HG03175 (cell line): ENCODE measurements at regions not wholly inside any gene's neighbourhood (a gene's known extent, or its start where the extent isn't known, plus 50 kb on each side); places are given as distances from the start of the nearest gene placed in this dataset.
"Not testable (repeated sequence)": the region's sequence is repeated elsewhere in the genome, so short reads cannot be mapped to it uniquely, and the experiment has no call there.

Experiments
- ATAC-seq: cut with Tn5 transposase; IDR thresholded peaks from one replicate; pipeline ENCODE4 v1.9.1; 2021; ENCODE audit warnings: mild to moderate bottlenecking, moderate library complexity; ENCODE audit not compliant: unreplicated experiment

GRCh38 chr2:142509401-142509800 lies 368.1 kb upstream of the KYNU start:
- ATAC-seq, result no peak

DNA sequence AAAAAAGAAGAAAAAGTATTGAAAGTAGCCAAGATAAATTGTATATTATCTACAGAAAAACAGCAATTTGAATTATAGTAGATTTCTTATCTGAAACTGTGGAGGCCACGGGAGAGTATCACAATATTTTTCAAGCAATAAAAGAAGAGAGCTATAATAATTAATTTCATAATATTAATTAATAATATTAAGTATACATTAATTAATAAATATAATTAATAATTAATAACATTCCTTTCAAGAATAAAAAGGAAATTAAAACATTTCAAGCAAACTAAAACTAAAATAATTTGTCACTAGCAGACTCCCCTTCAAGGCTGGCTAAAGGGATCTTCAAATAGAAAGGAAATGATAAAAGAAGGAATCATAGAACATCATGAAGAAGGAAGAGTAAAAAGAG lies 372.7 kb upstream of the KYNU start:
- no peak for ATAC-seq

DNA sequence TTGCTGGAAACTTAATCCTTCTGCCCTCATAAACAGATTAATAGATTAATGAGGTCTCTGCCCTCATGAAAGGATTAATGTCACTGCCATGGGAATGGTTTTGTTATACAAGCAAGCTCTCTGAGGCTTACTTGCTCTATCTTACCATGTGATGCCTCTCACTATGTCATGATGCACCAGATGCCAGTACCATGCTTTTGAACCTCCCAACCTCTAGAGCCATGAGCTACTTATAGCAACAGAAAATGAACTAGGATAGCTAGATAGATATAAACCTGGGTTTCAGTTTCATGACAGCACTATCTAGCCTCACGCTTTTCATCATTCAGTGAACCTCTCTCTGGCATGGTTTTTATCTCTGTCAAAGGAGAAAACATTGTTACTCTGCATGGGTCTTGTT lies 371.6 kb upstream of the LRP1B start:
- ATAC-seq, result no peak

DNA sequence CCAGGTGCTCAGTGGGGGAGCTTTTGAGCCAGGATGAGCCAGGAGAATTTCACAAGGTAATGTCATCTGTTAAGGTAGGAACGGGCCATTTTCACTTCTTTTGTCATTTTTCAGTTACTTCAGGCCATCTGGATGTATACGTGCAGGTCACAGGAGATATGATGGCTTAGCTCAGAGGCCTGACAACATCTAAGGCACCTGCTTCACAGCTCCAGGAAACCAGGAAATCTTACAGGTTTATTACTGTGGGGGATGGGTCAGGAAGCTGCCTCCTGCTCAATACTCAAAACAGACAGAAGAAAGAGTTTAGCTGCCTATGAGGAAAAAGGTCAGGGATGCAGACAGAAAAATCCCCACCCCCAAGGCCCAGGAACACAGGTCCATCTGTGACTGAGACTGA lies 364.3 kb upstream of the LRP1B start:
- no peak for ATAC-seq

DNA sequence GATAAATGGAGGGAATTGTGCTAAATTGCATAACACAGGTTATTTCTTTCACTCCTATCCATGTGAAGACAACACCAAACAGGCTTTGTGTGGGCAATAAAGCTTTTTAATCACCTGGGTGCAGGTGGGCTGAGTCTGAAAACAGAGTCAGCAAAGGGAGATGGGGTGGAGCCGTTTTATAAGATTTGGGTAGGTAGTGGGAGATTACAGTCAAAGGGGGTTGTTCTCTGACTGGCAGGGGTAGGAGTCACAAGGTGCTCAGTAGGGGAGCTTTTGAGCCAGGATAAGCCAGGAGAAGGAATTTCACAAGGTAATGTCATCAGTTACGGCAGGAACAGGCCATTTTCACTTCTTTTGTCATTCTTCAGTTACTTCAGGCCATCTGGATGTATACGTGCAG lies 358.8 kb upstream of the LRP1B start:
- ATAC-seq, result not testable (repeated sequence)

DNA sequence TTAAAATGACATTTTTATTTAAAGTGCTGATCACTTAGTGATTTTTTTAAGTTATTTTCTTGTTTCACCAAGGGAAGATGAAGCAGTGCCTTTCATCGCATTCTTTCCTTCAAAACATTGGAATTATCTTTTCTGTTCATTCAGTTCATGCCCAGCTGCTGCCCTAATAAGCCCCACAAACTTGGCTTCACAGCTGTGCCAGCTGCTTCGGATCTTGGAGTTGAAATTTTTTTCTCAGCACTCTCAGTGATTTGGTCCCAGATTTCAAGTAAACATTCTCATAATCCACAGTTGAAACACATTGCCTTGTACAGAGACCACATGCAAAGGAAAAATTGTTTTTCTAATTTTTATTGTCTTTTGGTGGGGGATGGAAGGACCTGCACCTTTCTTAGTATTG lies 353.3 kb upstream of the LRP1B start:
- ATAC-seq, result no peak

DNA sequence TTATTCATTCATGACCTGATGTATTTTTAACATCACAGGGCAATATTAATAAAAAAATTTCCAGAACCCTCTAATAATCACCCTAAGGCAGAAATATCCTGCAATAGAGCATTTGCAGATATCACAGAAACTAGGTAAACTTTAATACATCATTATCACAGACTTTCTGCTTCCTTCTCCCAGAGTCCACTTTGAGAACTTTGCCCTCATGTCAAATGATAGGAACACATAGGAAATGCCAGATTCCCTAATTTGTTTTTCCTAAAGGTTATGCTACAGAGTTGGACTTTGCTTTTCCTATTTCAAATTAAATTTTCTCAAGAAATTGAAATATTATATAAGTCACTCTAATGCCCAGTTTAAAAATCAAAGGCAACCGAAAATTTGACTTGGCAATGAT lies 352.8 kb upstream of the LRP1B start:
- ATAC-seq, result no peak

GRCh38 chr2:142478206-142478605 lies 347.4 kb upstream of the LRP1B start:
- no peak for ATAC-seq

DNA sequence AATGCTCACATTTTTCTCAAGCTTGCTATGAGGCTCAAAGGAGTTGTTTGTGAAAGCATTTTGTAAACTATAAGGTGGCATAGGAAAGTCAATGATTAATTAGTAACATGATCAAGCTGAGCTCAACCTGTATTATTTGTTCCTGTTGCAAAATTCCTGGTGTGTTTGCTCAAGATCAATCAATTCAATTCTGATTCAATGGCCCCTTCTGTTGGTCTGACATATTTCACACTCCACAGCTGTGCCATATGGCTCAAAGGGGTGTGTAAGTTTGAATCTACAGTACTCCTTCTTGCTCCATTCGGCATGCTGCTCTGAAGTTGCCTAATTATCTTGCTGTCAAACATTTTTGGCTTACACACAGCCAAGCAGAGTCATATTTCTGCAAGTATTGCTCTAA lies 341.6 kb upstream of the LRP1B start:
- no peak for ATAC-seq

- ATAC-seq, result no peak
Measured at GRCh38 chr2:142467321-142467720, 336.5 kb upstream of the LRP1B start.

DNA sequence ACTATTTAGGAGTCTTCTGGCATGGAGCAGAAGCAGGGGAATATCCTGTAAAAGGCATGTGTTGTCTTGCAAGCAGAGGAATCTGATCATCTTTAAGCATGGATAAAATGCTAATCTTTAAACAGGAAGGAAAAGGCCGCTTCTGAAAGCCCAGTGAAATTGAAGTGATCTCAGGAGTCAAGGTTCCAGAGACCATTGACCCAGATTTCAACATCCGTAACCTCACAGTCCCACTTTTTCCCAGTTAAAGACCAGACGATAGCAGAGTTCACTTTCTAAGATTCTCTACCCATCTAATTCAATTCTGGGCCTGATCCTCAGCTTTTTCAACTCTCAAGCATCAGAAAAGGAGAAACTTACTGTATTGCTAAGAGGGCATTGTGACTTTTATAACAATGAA lies 332.2 kb upstream of the LRP1B start:
- ATAC-seq, result no peak

DNA sequence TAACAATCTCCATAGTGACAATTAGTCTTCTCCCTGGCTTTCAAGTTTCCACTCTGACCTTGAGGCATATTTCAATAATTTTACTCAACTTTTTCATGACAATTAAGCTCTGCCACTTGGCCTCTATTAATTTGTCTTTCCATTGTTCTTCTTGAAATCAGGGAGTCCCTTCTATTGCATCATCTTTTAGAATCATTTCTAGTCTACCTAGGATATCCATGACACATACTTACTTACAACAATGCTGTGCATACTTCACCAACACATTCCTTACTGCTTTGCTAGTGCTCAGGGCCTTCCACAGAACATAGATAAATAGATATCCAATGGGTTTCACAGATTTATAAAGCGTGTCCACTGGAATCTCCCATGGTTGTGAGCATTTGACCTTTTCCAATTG lies 331.5 kb upstream of the LRP1B start:
- ATAC-seq, result no peak

GRCh38 chr2:142445551-142446072 lies 314.8 kb upstream of the LRP1B start:
- no peak for ATAC-seq

- no peak for ATAC-seq
Measured at GRCh38 chr2:142445023-142445422, 314.2 kb upstream of the LRP1B start.

GRCh38 chr2:142435847-142436246 lies 305.0 kb upstream of the LRP1B start:
- ATAC-seq, result no peak

GRCh38 chr2:142426064-142426463 lies 295.2 kb upstream of the LRP1B start:
- ATAC-seq, result no peak

GRCh38 chr2:142425551-142425950 lies 294.7 kb upstream of the LRP1B start:
- no peak for ATAC-seq

DNA sequence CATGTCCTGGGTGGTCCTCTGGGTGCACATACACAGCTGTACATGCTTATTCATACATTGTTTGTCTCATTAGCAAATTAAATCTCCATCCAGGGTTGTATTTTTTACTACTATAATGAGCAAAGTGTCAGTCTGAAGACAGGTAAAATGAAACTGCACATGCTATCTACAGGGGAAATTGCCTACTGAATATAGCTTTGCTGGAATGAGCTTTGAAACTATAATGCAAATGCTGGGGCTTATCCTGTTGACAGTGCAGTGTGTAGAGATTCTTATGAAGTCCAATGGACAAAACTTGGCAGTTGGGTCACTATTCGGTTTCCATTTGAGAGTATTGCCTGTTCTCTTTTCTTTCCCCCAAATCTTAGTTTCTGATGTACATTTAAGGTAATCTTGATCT lies 292.8 kb upstream of the LRP1B start:
- ATAC-seq, result no peak

- no peak for ATAC-seq
Measured at GRCh38 chr2:142422769-142423168, 292.0 kb upstream of the LRP1B start.

GRCh38 chr2:142422041-142422440 lies 291.2 kb upstream of the LRP1B start:
- no peak for ATAC-seq

DNA sequence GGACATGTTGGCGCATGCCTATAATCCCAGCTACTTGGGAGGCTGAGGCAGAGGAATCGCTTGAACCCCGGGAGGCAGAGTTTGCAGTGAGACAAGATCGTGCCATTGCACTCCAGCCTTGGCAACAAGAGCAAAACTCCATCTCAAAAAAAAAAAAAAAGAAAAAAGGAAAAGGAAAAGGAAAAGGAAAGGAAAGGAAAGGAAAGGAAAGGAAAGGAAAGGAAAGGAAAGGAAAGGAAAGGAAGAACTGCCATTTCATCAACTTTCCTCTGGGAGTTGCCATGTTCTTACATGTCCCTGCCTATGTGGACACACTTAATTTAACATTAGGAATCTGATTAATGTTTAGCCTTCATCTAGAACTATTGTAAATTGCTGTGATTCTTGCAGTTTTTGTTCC lies 287.9 kb upstream of the LRP1B start:
- ATAC-seq, result not testable (repeated sequence)

- ATAC-seq, result no peak
Measured at GRCh38 chr2:142416996-142417395, 286.2 kb upstream of the LRP1B start.

DNA sequence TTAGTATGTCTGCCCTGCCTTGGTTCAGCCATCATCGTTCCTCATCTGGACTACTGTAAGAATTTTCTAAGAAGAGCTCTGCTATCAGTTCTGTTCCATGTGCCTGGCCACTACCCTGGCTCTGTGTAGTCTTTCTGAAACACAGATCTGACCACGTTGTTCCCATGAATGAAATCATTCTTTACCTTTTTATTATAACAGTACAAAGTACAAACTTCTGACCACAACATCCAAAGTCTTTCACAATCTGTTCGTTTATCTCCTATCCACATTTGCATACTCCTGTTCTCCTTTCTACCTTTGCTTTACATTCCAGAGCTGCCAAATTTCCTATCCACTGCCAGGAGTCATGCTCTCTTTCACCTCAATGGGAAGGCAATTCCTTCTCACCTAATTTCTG lies 284.6 kb upstream of the LRP1B start:
- no peak for ATAC-seq

DNA sequence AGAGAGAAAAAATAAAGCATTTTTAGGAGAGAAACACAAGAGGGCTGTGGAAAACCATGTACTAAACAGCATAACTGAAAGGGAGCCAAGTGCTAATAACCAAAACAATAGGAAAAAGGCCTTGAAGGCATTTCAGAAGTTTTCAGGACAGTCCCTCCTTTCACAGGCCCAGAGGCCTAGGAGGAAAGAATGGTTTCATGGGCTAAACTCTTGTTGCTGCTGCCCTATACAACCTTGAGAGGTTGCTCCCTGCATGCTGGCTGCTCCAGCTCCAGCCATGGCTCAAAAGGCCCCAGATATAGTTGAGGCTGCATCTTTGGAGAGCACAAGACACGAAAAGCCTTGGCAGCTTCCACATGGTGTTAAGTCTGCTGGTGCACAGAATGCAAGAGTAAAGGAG lies 267.4 kb upstream of the LRP1B start:
- ATAC-seq, result no peak
